B cell (primary cell): ENCODE measurements at regions not wholly inside any gene's neighbourhood (a gene's known extent, or its start where the extent isn't known, plus 50 kb on each side); places are given as distances from the start of the nearest gene placed in this dataset.

Experiments
- ATAC-seq: fragments of 200-7000 bp; cut with Tn5 transposase; one replicate; pipeline ENCODE4 v1.10.0; 2021; ENCODE audit warnings: low read depth, mild to moderate bottlenecking, moderate number of reproducible peaks, moderate library complexity
- CTCF ChIA-PET: fragments of 350-600 bp; sonication (Branson Sonifier 250); formaldehyde crosslinking; loops from one replicate; lab custom pipeline; 2021; ENCODE audit warnings: antibody characterized with exemption, inconsistent platforms; lab: Charles Lee
- POLR2A ChIA-PET: fragments of 350-600 bp; sonication (Branson Sonifier 250); formaldehyde crosslinking; loops from one replicate; lab custom pipeline; 2021; ENCODE audit warnings: antibody characterized with exemption; lab: Charles Lee
- DNase-seq: peaks from one replicate; pipeline ENCODE4 v3.0.0; 2013
- H2AFZ ChIP-seq: 2 replicates; pipeline ENCODE4 v1.6.1; 2012; ENCODE audit warnings: mild to moderate bottlenecking, low read depth, low read length; ENCODE audit not compliant: insufficient read depth, poor library complexity, severe bottlenecking
- H3K27ac ChIP-seq, 2 donors: 1 replicate in 1 of 2; 2 replicates in 1 of 2; pipeline ENCODE4 v1.5.1; 2012 to 2013; ENCODE audit warnings: low read length in 2 of 2, mild to moderate bottlenecking in 2 of 2, moderate library complexity in 1 of 2
- H3K27me3 ChIP-seq, 4 experiments: fragments of 200-600 bp in 1 of 4; sonication (generic) in 1 of 4; replicated peaks in 1 of 4; 1 replicate in 2 of 4; 2 replicates in 2 of 4; pipeline versions ENCODE4 v1.6.1 to v1.7.0; 2013 to 2016; ENCODE audit warnings: low read length in 3 of 4, mild to moderate bottlenecking in 2 of 4, mixed read lengths in 1 of 4, moderate library complexity in 1 of 4; ENCODE audit not compliant: insufficient read depth in 4 of 4, control insufficient read depth in 3 of 4; ENCODE audit errors: control extremely low read depth in 1 of 4
- H3K36me3 ChIP-seq, 2 experiments: replicated peaks in 1 of 2; 1 replicate in 1 of 2; 2 replicates in 1 of 2; pipeline versions ENCODE4 v1.6.1 to v1.7.1; 2013; ENCODE audit warnings: low read length in 1 of 2; ENCODE audit not compliant: insufficient read depth in 2 of 2, control insufficient read depth in 1 of 2; ENCODE audit errors: control extremely low read depth in 1 of 2, extremely low read depth in 1 of 2
- H3K4me1 ChIP-seq, 2 donors: fragments of 200-600 bp in 1 of 2; sonication (generic) in 1 of 2; 1 replicate in 1 of 2; 2 replicates in 1 of 2; pipeline versions ENCODE4 v1.5.1 to v1.6.1; 2013 to 2017; ENCODE audit warnings: low read length in 2 of 2; ENCODE audit not compliant: control insufficient read depth in 2 of 2, insufficient read depth in 2 of 2
- H3K4me2 ChIP-seq: replicated peaks from 2 replicates; pipeline ENCODE3; 2012; ENCODE audit warnings: mild to moderate bottlenecking, low read depth, low read length; ENCODE audit not compliant: poor library complexity, severe bottlenecking
- H3K4me3 ChIP-seq, 5 experiments: fragments of 200-600 bp in 1 of 5; sonication (generic) in 1 of 5; 1 replicate in 3 of 5; 2 replicates in 2 of 5; pipeline versions ENCODE4 v1.5.1 to v1.7.0; 2011 to 2016; ENCODE audit warnings: low read length in 4 of 5, mild to moderate bottlenecking in 4 of 5, low read depth in 2 of 5, control low read depth in 1 of 5, moderate library complexity in 1 of 5; ENCODE audit not compliant: insufficient read depth in 1 of 5; ENCODE audit errors: control extremely low read depth in 1 of 5, extremely low read depth in 1 of 5
- H3K79me2 ChIP-seq: fragments of 200-600 bp; sonication (generic); one replicate; pipeline ENCODE4 v1.6.0; 2016; ENCODE audit warnings: low read length; ENCODE audit not compliant: control insufficient read depth, insufficient read depth
- H3K9ac ChIP-seq: fragments of 200-600 bp; sonication (generic); 2 replicates; pipeline ENCODE4 v1.6.1; 2017; ENCODE audit warnings: mild to moderate bottlenecking, low read length, moderate library complexity
- H3K9me3 ChIP-seq, 3 donors: one replicate each; pipeline versions ENCODE4 v1.6.1 to v1.7.1; 2013; ENCODE audit warnings: low read length in 2 of 3; ENCODE audit not compliant: control insufficient read depth in 2 of 3, insufficient read depth in 1 of 3; ENCODE audit errors: control extremely low read depth in 1 of 3
- H4K20me1 ChIP-seq: 2 replicates; pipeline ENCODE4 v1.6.0; 2012; ENCODE audit warnings: mild to moderate bottlenecking, low read length; ENCODE audit not compliant: insufficient read depth, control insufficient read depth, poor library complexity, severe bottlenecking
- H3K27ac Mint-ChIP-seq: one replicate; pipeline ENCODE4 v1.8.0; 2021; ENCODE audit warnings: mixed read lengths
- H3K27me3 Mint-ChIP-seq: one replicate; pipeline ENCODE4 v1.8.0; 2021; ENCODE audit warnings: mixed read lengths
- H3K4me1 Mint-ChIP-seq: one replicate; pipeline ENCODE4 v1.8.0; 2021; ENCODE audit warnings: mixed read lengths
- H3K4me3 Mint-ChIP-seq: one replicate; pipeline ENCODE4 v1.8.0; 2021; ENCODE audit warnings: mixed read lengths
- H3K9me3 Mint-ChIP-seq: one replicate; pipeline ENCODE4 v1.8.0; 2022; ENCODE audit warnings: mixed read lengths; ENCODE audit not compliant: insufficient read depth
- EZH2 ChIP-seq: IDR thresholded peaks from 2 replicates; pipeline ENCODE4 v1.6.1; 2012; ENCODE audit warnings: borderline replicate concordance, low read depth, mild to moderate bottlenecking, moderate library complexity, low read length; ENCODE audit not compliant: insufficient read depth, poor library complexity, severe bottlenecking
- WGBS: methylation state at CpG from one replicate; pipeline ENCODE4 v1.1.5; 2013; ENCODE audit warnings: missing lambda C conversion rate; ENCODE audit not compliant: insufficient coverage; 5-methylcytosine and 5-hydroxymethylcytosine counted together
- intact Hi-C: fragments of 100-400 bp; cut with micrococcal nuclease; formaldehyde crosslinking; loops from one replicate; pipeline ENCODE4 v1.10.0; 2022
- TF ChIP-seq, protein P1 (sequence below): fragments of 200-600 bp; IDR thresholded peaks from one replicate; pipeline ENCODE4 v1.8.0; 2022; ENCODE audit warnings: antibody characterized with exemption, mild to moderate bottlenecking

DNA sequence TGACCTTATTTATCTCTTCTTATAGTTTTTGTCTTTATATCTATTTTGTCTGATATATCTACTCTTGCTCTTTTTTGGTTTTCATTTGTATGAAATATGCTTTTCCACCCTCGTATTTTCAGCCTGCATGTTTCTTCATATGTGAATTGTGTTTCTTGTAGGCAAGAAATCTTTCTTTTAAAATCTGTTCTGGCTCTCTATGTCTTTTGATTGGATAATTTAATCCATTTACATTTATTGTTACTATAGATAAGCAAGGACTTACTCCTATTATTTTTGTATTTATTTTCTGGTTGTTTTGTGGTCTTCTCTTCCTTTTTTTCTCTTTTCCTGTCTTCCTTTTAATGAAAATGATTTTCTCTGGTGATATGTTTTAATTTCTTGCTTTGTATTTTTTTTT is 403.1 kb downstream of the DCAF12L2 start:
- no peak overlapping the region for H3K4me2 ChIP-seq
- no peak overlapping the region for H3K27ac Mint-ChIP-seq
- ChIA-PET CTCF (no interaction called here), POLR2A (no interaction called here)
- H3K4me3 ChIP-seq, result no peak overlapping the region
- no peaks in the 10 kb centered on the region for H3K9me3 Mint-ChIP-seq
- WGBS, result no CpG with 5 or more reads among the region's 1 CpG
- no peaks in the 10 kb centered on the region for H4K20me1 ChIP-seq
- no peaks in the 10 kb centered on the region for H3K79me2 ChIP-seq
- H3K4me3 Mint-ChIP-seq, result no peak overlapping the region
- DNase-seq (no peak), ATAC-seq (no peak)
- no peaks in the 10 kb centered on the region for H3K27me3 Mint-ChIP-seq
- H3K4me1 Mint-ChIP-seq, result no peaks in the 10 kb centered on the region
- no peak overlapping the region for H2AFZ ChIP-seq
- no peaks in the 10 kb centered on the region for H3K27me3 ChIP-seq
- no peaks in the 10 kb centered on the region for H3K36me3 ChIP-seq
- no peak for TF ChIP-seq EZH2
- TF ChIP-seq, protein P1, sequence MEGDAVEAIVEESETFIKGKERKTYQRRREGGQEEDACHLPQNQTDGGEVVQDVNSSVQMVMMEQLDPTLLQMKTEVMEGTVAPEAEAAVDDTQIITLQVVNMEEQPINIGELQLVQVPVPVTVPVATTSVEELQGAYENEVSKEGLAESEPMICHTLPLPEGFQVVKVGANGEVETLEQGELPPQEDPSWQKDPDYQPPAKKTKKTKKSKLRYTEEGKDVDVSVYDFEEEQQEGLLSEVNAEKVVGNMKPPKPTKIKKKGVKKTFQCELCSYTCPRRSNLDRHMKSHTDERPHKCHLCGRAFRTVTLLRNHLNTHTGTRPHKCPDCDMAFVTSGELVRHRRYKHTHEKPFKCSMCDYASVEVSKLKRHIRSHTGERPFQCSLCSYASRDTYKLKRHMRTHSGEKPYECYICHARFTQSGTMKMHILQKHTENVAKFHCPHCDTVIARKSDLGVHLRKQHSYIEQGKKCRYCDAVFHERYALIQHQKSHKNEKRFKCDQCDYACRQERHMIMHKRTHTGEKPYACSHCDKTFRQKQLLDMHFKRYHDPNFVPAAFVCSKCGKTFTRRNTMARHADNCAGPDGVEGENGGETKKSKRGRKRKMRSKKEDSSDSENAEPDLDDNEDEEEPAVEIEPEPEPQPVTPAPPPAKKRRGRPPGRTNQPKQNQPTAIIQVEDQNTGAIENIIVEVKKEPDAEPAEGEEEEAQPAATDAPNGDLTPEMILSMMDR, result no peak
- H3K27ac ChIP-seq, result no peak overlapping the region
- intact Hi-C loops, result no loop called here
- no peak overlapping the region for H3K9ac ChIP-seq
- H3K9me3 ChIP-seq, result no peaks in the 10 kb centered on the region
- no peaks in the 10 kb centered on the region for H3K4me1 ChIP-seq

DNA sequence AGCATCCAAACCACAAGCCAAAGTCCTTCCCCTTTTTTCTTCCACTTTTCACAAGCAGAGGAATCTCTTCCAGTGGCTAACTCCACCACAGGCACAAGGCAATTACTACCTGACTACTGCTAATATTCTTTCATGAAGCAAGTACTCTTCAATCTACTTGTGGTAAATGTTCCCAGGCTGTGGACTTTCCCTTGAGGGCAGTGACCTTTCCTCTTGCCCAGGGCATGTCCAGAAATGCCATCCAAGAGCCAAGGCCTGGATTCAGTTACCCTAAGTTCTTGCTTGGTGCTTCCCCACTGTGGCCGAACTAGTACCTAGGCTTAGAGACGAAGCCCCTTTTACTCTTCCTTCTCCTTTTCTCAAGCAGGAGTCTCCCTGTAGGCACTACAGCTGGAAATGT is 400.7 kb downstream of the DCAF12L2 start:
- no peaks in the 10 kb centered on the region for H3K9me3 Mint-ChIP-seq
- no peak for TF ChIP-seq EZH2
- TF ChIP-seq, protein P1, result no peak
- no peak overlapping the region for H3K27ac Mint-ChIP-seq
- no peak overlapping the region for H2AFZ ChIP-seq
- no peaks in the 10 kb centered on the region for H3K36me3 ChIP-seq
- ATAC-seq (no peak), DNase-seq (no peak)
- H3K4me3 Mint-ChIP-seq, result no peak overlapping the region
- 90% methylated on average over 2 of the region's 2 CpGs for WGBS
- H3K4me1 Mint-ChIP-seq, result no peaks in the 10 kb centered on the region
- no peak overlapping the region for H3K9ac ChIP-seq
- no peaks in the 10 kb centered on the region for H3K79me2 ChIP-seq
- H4K20me1 ChIP-seq, result no peaks in the 10 kb centered on the region
- no peaks in the 10 kb centered on the region for H3K27me3 ChIP-seq
- no peaks in the 10 kb centered on the region for H3K4me1 ChIP-seq
- no peak overlapping the region for H3K27ac ChIP-seq
- no peak overlapping the region for H3K4me3 ChIP-seq
- POLR2A ChIA-PET, result no interaction called here
- no peaks in the 10 kb centered on the region for H3K27me3 Mint-ChIP-seq
- intact Hi-C loops, result no loop called here
- H3K9me3 ChIP-seq, result no peaks in the 10 kb centered on the region
- H3K4me2 ChIP-seq, result no peak overlapping the region
- CTCF ChIA-PET, result no interaction called here
